AG09309 (cell line): ENCODE measurements at regions not wholly inside any gene's neighbourhood (a gene's known extent, or its start where the extent isn't known, plus 50 kb on each side); places are given as distances from the start of the nearest gene placed in this dataset.
"Not testable (repeated sequence)": the region's sequence is repeated elsewhere in the genome, so short reads cannot be mapped to it uniquely, and the experiment has no call there.

ENCODE experiments used
- DNase-seq: peaks from one replicate; pipeline ENCODE4 v3.0.0-alpha.2; 2010; ENCODE audit warnings: low read depth
- H3K4me3 ChIP-seq: 2 replicates; pipeline ENCODE4 v1.5.1; 2011; ENCODE audit warnings: mild to moderate bottlenecking, low read depth, low read length, moderate library complexity; ENCODE audit not compliant: control insufficient read depth
- TF ChIP-seq, protein P1 (sequence below): IDR thresholded peaks from 2 replicates; pipeline ENCODE4 v1.5.1; 2011; ENCODE audit warnings: mild to moderate bottlenecking, low read depth, low read length, inconsistent platforms; ENCODE audit not compliant: insufficient read depth, control insufficient read depth; ENCODE audit errors: missing control alignments

DNA sequence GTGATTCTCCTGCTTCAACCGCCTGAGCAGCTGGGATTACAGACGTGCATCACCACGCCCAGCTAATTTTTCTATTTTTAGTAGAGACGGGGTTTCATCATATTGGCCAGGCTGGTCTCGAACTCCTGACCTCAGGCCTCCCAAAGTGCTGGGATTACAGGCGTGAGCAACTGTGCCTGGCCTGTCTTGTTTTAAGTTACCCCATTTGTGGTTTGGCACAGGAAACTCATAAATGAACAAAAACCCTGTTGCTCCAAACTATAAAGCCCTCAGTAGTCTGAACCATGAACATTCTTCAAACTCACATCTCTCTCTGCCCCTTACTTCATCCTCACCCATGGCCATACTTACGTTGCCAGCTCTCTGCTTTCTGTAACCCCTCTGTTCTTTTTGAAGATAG is 61.7 kb downstream of the RHOU start:
- H3K4me3 ChIP-seq, DNase-seq: not testable (repeated sequence)

DNA sequence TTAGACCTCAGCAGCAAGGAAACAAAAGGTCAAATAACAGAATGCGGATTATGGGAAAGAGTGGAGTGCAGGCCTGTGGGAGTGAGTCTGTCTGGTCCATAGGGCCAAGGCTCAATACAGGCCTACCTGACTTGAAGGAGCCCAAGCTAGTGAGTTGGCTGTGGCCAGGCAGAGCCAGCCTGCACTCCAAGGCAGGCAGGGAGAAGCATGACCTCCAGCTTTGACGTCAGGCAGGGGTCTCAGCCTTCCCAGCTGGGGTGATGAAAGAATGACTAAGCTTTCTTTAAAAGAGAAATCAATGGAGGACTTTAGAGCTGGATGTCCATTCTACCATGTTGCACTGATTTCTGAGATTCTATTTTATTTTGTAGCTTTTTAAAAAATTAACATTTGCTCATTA is 62.8 kb downstream of the RHOU start:
- no peak for DNase-seq
- H3K4me3 ChIP-seq = no peak overlapping the region
- TF ChIP-seq, protein P1, sequence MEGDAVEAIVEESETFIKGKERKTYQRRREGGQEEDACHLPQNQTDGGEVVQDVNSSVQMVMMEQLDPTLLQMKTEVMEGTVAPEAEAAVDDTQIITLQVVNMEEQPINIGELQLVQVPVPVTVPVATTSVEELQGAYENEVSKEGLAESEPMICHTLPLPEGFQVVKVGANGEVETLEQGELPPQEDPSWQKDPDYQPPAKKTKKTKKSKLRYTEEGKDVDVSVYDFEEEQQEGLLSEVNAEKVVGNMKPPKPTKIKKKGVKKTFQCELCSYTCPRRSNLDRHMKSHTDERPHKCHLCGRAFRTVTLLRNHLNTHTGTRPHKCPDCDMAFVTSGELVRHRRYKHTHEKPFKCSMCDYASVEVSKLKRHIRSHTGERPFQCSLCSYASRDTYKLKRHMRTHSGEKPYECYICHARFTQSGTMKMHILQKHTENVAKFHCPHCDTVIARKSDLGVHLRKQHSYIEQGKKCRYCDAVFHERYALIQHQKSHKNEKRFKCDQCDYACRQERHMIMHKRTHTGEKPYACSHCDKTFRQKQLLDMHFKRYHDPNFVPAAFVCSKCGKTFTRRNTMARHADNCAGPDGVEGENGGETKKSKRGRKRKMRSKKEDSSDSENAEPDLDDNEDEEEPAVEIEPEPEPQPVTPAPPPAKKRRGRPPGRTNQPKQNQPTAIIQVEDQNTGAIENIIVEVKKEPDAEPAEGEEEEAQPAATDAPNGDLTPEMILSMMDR = no peak

DNA sequence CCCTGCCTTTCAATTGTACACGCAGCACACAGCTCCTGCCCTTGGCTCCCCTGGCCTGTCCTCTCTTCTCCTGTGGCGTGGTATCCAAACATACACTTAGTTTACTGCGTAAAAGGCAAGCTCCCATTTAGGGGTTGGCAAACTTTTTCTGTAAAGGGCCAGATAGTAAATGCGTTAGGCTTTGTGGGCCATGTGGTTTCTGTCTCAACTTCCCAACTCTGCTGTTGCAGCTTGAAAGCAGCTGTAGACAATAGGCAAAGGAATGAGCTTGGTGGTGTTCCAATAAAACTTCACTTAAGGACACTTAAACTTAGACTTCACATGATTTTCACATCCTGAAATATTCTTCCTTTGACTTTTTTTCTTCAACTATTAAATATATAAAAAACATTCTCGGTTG is 63.3 kb downstream of the RHOU start:
- DNase-seq = no peak
- H3K4me3 ChIP-seq = no peak overlapping the region
- TF ChIP-seq, protein P1 = no peak

DNA sequence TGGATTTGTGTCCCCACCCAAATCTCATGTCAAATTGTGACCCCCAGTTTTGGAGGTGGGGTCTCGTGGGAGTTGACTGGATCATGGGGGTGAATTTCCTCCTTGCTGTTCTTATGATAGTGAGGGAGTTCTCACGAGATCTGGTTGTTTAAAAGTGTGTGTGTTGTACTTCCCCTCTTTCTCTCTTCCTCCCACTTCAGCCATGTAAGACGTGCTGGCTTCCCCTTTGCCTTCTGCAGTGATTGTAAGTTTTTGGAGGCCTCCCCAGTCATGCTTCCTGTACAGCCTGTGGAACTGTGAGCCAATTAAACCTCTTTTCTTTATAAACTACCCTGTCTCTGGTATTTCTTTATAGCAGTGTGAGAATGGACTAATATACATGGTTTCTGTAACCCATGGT is 64.6 kb downstream of the RHOU start:
- no peak overlapping the region for H3K4me3 ChIP-seq
- TF ChIP-seq, protein P1 = no peak
- no peak for DNase-seq

DNA sequence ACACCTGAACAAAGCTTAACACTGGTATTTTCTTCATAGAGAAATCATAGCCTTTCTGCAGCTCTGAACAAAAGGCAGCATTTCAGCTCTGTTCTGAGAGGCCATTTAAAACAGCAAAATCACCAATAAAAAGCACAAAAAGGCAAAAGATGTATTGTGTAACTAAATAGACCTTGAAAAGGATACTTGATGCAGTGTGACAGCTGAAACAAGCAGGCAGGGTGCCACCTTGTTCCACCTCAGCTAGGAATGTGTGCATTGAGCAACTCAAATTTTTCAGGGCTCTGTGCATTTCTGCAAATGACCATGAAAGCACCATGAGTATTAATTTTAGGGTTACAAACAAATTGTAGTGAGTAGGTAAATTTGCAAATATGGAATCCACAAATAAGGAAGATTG is 65.8 kb downstream of the RHOU start:
- no peak overlapping the region for H3K4me3 ChIP-seq
- no peak for DNase-seq
- TF ChIP-seq, protein P1 = no peak

DNA sequence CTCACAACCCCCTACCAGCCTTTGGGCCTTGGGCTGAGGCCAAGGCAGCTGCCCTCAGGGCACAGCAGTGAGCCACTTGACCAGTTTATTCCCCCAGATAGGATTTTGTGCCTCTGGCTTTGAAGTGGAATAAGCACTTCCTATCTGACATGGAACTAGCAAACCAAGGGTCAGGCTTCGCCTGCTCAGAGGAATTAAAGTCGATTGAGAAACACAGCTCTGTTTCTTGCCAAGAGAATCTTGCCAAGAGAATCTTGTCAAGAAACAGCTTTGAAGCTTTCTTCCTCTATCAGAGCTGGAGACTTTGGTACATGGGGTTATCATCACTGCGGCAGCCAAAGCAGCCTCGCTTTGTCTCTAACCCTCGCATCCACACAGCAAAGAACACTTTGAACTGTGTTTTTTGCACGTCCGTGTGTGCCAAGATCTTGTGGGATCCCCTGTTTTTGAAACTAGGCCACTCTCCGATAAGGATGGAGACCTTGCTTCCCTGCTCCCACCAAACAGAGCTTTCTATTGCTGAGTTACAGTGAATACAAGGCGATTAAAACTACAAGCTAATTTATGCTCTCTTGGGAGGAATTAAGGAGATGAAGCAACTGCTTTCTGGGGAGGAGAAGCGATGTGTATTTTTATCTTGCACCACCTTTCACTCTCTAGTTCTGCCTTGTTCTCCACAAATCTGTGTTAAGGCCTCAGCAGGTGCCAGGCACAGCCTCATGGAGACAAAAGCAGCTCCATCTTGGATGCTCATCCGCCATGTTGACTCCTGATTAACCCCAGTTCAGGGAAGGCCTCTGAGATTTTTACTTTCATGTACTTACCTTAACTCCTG is 67.3 kb downstream of the RHOU start:
- TF ChIP-seq, protein P1 = no peak
- no peak overlapping the region for H3K4me3 ChIP-seq
- DNase-seq = no peak

DNA sequence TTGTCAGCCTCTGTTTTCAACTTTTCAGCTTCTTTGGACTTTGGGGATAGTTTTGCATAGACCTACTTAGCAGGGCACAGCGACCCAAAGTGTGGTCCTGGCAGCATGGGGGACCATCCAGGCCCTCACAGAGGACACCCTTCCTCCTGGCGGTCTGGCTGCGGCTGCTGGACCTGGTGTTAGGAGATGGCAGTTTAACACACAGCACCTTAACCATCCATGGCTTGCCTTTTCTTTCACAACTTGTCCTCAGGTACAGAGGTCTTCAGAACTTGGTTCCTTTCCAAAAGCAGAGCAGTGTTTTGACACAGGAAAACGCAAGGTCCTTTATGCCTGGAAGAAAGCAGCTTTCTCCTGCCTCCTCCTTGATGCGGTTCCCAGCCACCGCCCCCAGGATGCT is 68.1 kb downstream of the RHOU start:
- H3K4me3 ChIP-seq = no peak overlapping the region
- DNase-seq = no peak
- TF ChIP-seq, protein P1 = no peak
